GM12892 (cell line): ENCODE measurements at regions not wholly inside any gene's neighbourhood (a gene's known extent, or its start where the extent isn't known, plus 50 kb on each side); places are given as distances from the start of the nearest gene placed in this dataset.

Source experiments
- DNase-seq: peaks from one replicate; pipeline ENCODE4 v3.0.0; 2011; ENCODE audit not compliant: insufficient read length
- FAIRE-seq: peaks from 2 replicates; lab custom pipeline; 2011; peaks lifted over from hg19 to GRCh38; lab: Jason Lieb, UNC
- POLR2A ChIP-seq: IDR thresholded peaks from 2 replicates; pipeline ENCODE4 v1.6.1; 2011; ENCODE audit warnings: low read depth, low read length, control low read depth
- POLR2AphosphoS5 ChIP-seq: IDR thresholded peaks from 2 replicates; pipeline ENCODE4 v1.6.1; 2011; ENCODE audit warnings: low read depth, low read length, control low read depth
- TAF1 ChIP-seq: IDR thresholded peaks from 2 replicates; pipeline ENCODE4 v1.6.1; 2011; ENCODE audit warnings: low read depth, mild to moderate bottlenecking, control low read depth, low read length, borderline replicate concordance

- FAIRE-seq (no peak), DNase-seq (no peak)
- no peak for TF ChIP-seq POLR2A
- TF ChIP-seq POLR2AphosphoS5: no peak
- TF ChIP-seq TAF1: no peak
These were observed 446.0 kb upstream of the TNP1 start for GRCh38 chr2:217305882-217306281.

DNA sequence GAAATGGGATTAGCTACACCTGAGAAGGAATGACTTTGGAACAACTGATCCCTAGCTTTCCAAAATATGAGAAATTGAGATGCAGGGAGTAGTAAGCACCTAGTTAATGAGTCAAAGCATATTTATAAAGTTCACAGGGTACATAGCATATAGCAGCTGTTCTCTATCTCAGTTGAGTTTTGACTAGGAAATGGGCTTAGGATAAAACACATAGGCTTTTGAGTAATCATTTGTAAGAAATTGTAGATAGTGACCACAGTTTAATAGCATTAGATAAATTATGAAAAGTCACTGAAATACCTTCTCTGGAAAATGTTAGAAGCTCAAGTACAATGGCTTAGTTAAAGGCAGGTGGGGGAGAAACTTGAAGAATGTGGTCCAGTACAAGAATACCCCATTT is 444.7 kb upstream of the TNP1 start:
- TF ChIP-seq POLR2AphosphoS5 (no peak), POLR2A (no peak), TAF1 (no peak)
- DNase-seq: no peak
- no peak for FAIRE-seq

- DNase-seq: no peak
- no peak for TF ChIP-seq POLR2AphosphoS5
- TF ChIP-seq POLR2A: no peak
- TF ChIP-seq TAF1: no peak
- FAIRE-seq: no peak
These were observed 443.0 kb upstream of the TNP1 start for GRCh38 chr2:217302856-217303255.

GRCh38 chr2:217301142-217301925 is 441.5 kb upstream of the TNP1 start:
- no peak for FAIRE-seq
- TF ChIP-seq POLR2A: no peak
- no peak for TF ChIP-seq POLR2AphosphoS5
- no peak for TF ChIP-seq TAF1
- DNase-seq: no peak

- FAIRE-seq: no peak
- DNase-seq: no peak
- TF ChIP-seq TAF1 (no peak), POLR2A (no peak)
These were observed 439.7 kb upstream of the TNP1 start for GRCh38 chr2:217299590-217299989.

DNA sequence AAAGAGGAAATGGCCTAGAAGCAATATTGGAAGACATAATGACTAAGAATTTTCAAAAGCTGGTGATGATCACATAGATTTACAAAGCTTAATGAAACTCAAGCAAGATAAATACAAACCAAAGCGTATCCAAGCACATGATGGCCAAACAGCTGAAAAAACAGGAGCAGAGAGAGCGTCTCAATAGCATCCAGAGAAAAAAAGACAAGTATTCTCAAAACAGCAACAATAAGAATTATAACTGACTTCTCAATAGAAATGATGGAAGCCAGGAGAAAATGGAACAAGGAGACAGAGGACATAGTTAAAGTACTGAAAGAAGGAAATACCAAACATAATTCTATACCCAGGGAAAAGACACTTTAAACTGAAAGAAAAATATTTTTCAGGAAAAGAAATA is 437.2 kb upstream of the TNP1 start:
- TF ChIP-seq TAF1: no peak
- no peak for TF ChIP-seq POLR2AphosphoS5
- TF ChIP-seq POLR2A: no peak
- FAIRE-seq (no peak), DNase-seq (no peak)

DNA sequence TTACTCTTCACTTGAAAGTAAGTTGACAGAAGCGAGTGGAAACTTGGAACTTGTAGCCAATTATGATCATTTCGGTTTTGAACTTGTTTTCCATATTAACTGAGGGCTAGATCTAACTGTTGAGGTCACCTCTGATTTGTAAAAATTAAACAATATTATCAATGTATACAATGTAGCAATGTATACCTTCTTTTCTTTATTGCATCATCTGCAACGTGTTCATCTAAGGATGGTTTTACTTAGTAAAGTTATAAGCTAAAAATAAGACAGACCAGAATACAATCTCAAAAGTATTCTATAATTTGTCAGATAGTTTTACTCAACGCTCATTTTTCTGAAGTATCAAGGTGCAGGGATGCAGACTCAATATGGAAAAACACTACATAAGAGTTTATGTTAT is 435.0 kb upstream of the TNP1 start:
- DNase-seq: no peak
- FAIRE-seq: no peak
- TF ChIP-seq POLR2AphosphoS5 (no peak), TAF1 (no peak), POLR2A (no peak)

GRCh38 chr2:217294211-217294610 is 434.3 kb upstream of the TNP1 start:
- TF ChIP-seq POLR2A: no peak
- no peak for TF ChIP-seq TAF1
- no peak for TF ChIP-seq POLR2AphosphoS5
- FAIRE-seq (no peak), DNase-seq (no peak)

DNA sequence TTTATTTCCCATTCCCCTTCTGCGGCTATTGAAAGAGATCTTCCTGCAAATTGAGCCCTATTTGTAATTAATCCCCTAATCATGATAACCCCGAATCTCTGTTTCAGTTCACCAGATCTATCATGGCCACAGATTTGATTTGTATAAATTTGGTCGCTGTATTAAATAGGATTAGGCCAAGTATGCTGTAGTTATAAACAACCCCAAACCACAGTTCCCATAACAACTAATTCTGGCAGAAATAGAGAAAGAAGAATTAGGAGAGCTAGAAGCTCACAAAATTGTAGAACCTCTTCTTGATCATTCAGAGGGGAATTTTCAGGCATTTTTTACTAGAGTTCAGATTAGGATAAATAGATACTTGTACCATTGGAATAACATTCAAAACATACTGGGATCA is 433.7 kb upstream of the TNP1 start:
- DNase-seq (no peak), FAIRE-seq (no peak)
- no peak for TF ChIP-seq POLR2AphosphoS5

DNA sequence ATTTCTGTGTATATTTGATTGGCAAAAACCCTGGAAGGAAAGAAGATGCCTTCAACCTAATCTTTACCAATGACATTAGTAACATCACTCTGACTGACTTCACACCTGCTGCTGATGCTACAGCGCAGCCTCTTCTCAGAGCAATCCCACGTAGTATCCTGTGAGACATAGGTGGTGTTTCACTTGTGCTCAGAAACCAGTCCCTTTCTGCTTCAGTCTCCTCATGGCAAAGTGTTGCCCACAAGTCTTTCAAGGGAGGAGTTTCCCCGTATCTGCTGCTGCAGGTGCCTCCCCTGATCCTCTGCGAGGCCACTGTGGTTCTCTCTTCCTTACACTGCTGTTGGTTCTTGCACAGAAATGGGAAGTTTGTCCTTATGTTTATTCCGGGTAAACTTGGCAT is 433.2 kb upstream of the TNP1 start:
- TF ChIP-seq TAF1: no peak
- no peak for TF ChIP-seq POLR2A
- FAIRE-seq (no peak), DNase-seq (no peak)

- FAIRE-seq: no peak
These were observed 431.4 kb upstream of the TNP1 start for GRCh38 chr2:217291259-217291658.

GRCh38 chr2:217290467-217290866 is 430.6 kb upstream of the TNP1 start:
- FAIRE-seq: no peak

More at GRCh38 chr2:217291259-217291658, 431.4 kb upstream of the TNP1 start:
- TF ChIP-seq POLR2AphosphoS5: no peak
- TF ChIP-seq TAF1: no peak
- TF ChIP-seq POLR2A: no peak
- DNase-seq: no peak

More at GRCh38 chr2:217290467-217290866, 430.6 kb upstream of the TNP1 start:
- TF ChIP-seq POLR2AphosphoS5 (no peak), POLR2A (no peak)
- no peak for DNase-seq
